SK-N-SH treated with all-trans-retinoic acid at 6 μM for 48 hours (cell line): ENCODE measurements at regions not wholly inside any gene's neighbourhood (a gene's known extent, or its start where the extent isn't known, plus 50 kb on each side); places are given as distances from the start of the nearest gene placed in this dataset.

ENCODE experiments used
- ATAC-seq: fragments of 200-7000 bp; cut with Tn5 transposase; 3 replicates; pipeline ENCODE4 v1.9.1; 2020; ENCODE audit warnings: mild to moderate bottlenecking, moderate library complexity
- ARNTL ChIP-seq: fragments of 450-650 bp; formaldehyde crosslinking; IDR thresholded peaks from 2 replicates; pipeline ENCODE4 v1.5.0; 2020; ENCODE audit warnings: low read depth, mild to moderate bottlenecking, moderate library complexity, borderline replicate concordance
- BACH2 ChIP-seq: fragments of 250-450 bp; sonication (Bioruptor Pico); IDR thresholded peaks from 2 replicates; pipeline ENCODE4 v1.9.0; 2021; ENCODE audit warnings: mild to moderate bottlenecking, borderline replicate concordance
- CSDC2 ChIP-seq: fragments of 250-450 bp; sonication (Bioruptor Pico); IDR thresholded peaks from 2 replicates; pipeline ENCODE4 v1.5.0; 2020; ENCODE audit warnings: mild to moderate bottlenecking, moderate library complexity
- ESRRG ChIP-seq: fragments of 250-450 bp; sonication (Bioruptor Pico); IDR thresholded peaks from 2 replicates; pipeline ENCODE4 v1.6.1; 2021; ENCODE audit warnings: mild to moderate bottlenecking
- GLIS3 ChIP-seq: fragments of 250-450 bp; sonication (Bioruptor Pico); IDR thresholded peaks from 2 replicates; pipeline ENCODE4 v1.5.0; 2020; ENCODE audit warnings: mild to moderate bottlenecking, moderate library complexity
- OSR1 ChIP-seq: fragments of 250-450 bp; sonication (Bioruptor Pico); IDR thresholded peaks from 2 replicates; pipeline ENCODE4 v1.8.0; 2022; ENCODE audit warnings: moderate library complexity, mild to moderate bottlenecking, inconsistent platforms
- PPARA ChIP-seq: fragments of 250-450 bp; sonication (Bioruptor Pico); IDR thresholded peaks from 2 replicates; pipeline ENCODE4 v1.5.0; 2020; ENCODE audit warnings: mild to moderate bottlenecking, borderline replicate concordance
- RARB ChIP-seq: fragments of 250-450 bp; sonication (Bioruptor Pico); IDR thresholded peaks from 2 replicates; pipeline ENCODE4 v1.8.0; 2021; ENCODE audit warnings: mild to moderate bottlenecking, moderate library complexity
- SNAI2 ChIP-seq: fragments of 250-450 bp; sonication (Bioruptor Pico); IDR thresholded peaks from 2 replicates; pipeline ENCODE4 v1.5.0; 2020; ENCODE audit warnings: mild to moderate bottlenecking, moderate library complexity
- TCF4 ChIP-seq: fragments of 250-450 bp; sonication (Bioruptor Pico); IDR thresholded peaks from 2 replicates; pipeline ENCODE4 v1.8.0; 2021; ENCODE audit warnings: mild to moderate bottlenecking, moderate library complexity, borderline replicate concordance
- ZC3H10 ChIP-seq: fragments of 250-450 bp; sonication (Bioruptor Pico); IDR thresholded peaks from 2 replicates; pipeline ENCODE4 v1.5.1; 2021; ENCODE audit warnings: mild to moderate bottlenecking, moderate library complexity
- ZFP3 ChIP-seq: fragments of 250-450 bp; sonication (Bioruptor Pico); IDR thresholded peaks from 2 replicates; pipeline ENCODE4 v1.5.0; 2020; ENCODE audit warnings: mild to moderate bottlenecking, moderate library complexity
- ZFP30 ChIP-seq: fragments of 450-650 bp; formaldehyde crosslinking; IDR thresholded peaks from 2 replicates; pipeline ENCODE4 v1.5.0; 2022; ENCODE audit warnings: mild to moderate bottlenecking, moderate library complexity
- ZNF565 ChIP-seq: fragments of 450-650 bp; formaldehyde crosslinking; conservative IDR thresholded peaks from 2 replicates; pipeline ENCODE4 v1.5.0; 2020; ENCODE audit warnings: low read depth, mild to moderate bottlenecking, moderate library complexity
- ZNF70 ChIP-seq: fragments of 450-650 bp; formaldehyde crosslinking; IDR thresholded peaks from 2 replicates; pipeline ENCODE4 v1.5.0; 2020; ENCODE audit warnings: mild to moderate bottlenecking, moderate library complexity
- TF ChIP-seq, protein P1 (sequence below): fragments of 250-450 bp; sonication (Bioruptor Pico); IDR thresholded peaks from 2 replicates; pipeline ENCODE4 v1.5.0; 2020; ENCODE audit warnings: mild to moderate bottlenecking, moderate library complexity
- TF ChIP-seq, protein P2 (sequence below): fragments of 250-450 bp; sonication (Bioruptor Pico); IDR thresholded peaks from 2 replicates; pipeline ENCODE4 v1.8.0; 2020; ENCODE audit warnings: mild to moderate bottlenecking, moderate library complexity, borderline replicate concordance
- TF ChIP-seq, protein P3 (sequence below): fragments of 250-450 bp; sonication (Bioruptor Pico); IDR thresholded peaks from 2 replicates; pipeline ENCODE4 v1.5.1; 2020; ENCODE audit warnings: low read depth, mild to moderate bottlenecking, moderate library complexity
- TF ChIP-seq, protein P4 (sequence below): fragments of 250-450 bp; sonication (Bioruptor Pico); IDR thresholded peaks from 2 replicates; pipeline ENCODE4 v1.8.0; 2021; ENCODE audit warnings: low read depth, mild to moderate bottlenecking, moderate library complexity, borderline replicate concordance
- TF ChIP-seq, protein P5 (sequence below): fragments of 250-450 bp; sonication (Bioruptor Pico); IDR thresholded peaks from 2 replicates; pipeline ENCODE4 v1.5.1; 2021; ENCODE audit warnings: mild to moderate bottlenecking, moderate library complexity

DNA sequence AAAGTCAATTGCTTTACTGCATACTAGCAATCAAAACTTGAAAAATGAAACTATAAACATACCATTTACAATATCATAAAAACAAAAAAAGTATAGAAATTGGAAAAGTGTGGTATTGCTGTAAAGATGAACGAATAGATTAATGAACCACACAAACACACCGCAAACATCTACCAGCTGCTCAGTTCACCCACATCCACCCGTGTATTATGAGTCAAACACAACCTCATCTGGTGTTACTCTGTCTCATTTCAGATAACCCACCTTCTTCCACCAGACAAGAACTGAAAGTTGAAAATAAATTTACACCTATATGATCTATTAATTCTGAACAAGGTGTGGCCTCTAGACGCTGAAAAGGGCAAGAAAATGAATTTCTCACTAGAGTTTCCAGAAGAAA, 53.3 kb downstream of the BLID start:
- TF ChIP-seq CSDC2 (CRISPR knock-in tag) = no peak
- TF ChIP-seq, protein P1, sequence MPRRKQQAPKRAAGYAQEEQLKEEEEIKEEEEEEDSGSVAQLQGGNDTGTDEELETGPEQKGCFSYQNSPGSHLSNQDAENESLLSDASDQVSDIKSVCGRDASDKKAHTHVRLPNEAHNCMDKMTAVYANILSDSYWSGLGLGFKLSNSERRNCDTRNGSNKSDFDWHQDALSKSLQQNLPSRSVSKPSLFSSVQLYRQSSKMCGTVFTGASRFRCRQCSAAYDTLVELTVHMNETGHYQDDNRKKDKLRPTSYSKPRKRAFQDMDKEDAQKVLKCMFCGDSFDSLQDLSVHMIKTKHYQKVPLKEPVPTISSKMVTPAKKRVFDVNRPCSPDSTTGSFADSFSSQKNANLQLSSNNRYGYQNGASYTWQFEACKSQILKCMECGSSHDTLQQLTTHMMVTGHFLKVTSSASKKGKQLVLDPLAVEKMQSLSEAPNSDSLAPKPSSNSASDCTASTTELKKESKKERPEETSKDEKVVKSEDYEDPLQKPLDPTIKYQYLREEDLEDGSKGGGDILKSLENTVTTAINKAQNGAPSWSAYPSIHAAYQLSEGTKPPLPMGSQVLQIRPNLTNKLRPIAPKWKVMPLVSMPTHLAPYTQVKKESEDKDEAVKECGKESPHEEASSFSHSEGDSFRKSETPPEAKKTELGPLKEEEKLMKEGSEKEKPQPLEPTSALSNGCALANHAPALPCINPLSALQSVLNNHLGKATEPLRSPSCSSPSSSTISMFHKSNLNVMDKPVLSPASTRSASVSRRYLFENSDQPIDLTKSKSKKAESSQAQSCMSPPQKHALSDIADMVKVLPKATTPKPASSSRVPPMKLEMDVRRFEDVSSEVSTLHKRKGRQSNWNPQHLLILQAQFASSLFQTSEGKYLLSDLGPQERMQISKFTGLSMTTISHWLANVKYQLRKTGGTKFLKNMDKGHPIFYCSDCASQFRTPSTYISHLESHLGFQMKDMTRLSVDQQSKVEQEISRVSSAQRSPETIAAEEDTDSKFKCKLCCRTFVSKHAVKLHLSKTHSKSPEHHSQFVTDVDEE (CRISPR knock-in tag) = no peak
- TF ChIP-seq PPARA (CRISPR knock-in tag) = no peak
- TF ChIP-seq SNAI2 (CRISPR knock-in tag) = no peak
- no peak for TF ChIP-seq RARB (CRISPR knock-in tag)
- no peak for TF ChIP-seq ZNF565 (CRISPR knock-in tag)
- no peak for TF ChIP-seq ARNTL (CRISPR knock-in tag)
- no peak for TF ChIP-seq ZFP3 (CRISPR knock-in tag)
- no peak for TF ChIP-seq ZNF70 (CRISPR knock-in tag)
- no peak for TF ChIP-seq BACH2 (CRISPR knock-in tag)
- ATAC-seq = no peak

DNA sequence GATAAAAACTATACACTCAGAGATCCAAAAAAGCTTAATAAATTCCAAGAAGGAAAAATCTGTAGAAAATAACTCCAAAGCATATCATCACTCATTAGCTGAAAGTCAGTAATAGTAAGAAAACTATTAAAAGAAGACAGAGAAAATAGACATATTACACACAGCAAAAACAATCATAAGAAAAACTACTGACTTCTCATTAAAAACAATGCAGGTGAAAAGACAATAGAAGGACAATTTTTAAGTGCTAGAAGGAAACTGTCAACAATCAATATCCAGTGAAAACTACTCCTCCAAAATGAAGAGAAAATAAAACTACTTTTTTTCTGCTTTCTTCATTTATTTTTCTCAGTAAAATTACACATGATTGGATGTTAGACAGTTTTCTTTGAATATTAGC, 56.5 kb downstream of the BLID start:
- ATAC-seq = no peak
- no peak for TF ChIP-seq SNAI2 (CRISPR knock-in tag)
- TF ChIP-seq PPARA (CRISPR knock-in tag) = no peak
- TF ChIP-seq, protein P2, sequence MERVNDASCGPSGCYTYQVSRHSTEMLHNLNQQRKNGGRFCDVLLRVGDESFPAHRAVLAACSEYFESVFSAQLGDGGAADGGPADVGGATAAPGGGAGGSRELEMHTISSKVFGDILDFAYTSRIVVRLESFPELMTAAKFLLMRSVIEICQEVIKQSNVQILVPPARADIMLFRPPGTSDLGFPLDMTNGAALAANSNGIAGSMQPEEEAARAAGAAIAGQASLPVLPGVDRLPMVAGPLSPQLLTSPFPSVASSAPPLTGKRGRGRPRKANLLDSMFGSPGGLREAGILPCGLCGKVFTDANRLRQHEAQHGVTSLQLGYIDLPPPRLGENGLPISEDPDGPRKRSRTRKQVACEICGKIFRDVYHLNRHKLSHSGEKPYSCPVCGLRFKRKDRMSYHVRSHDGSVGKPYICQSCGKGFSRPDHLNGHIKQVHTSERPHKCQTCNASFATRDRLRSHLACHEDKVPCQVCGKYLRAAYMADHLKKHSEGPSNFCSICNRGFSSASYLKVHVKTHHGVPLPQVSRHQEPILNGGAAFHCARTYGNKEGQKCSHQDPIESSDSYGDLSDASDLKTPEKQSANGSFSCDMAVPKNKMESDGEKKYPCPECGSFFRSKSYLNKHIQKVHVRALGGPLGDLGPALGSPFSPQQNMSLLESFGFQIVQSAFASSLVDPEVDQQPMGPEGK (CRISPR knock-in tag) = no peak
- TF ChIP-seq, protein P3, sequence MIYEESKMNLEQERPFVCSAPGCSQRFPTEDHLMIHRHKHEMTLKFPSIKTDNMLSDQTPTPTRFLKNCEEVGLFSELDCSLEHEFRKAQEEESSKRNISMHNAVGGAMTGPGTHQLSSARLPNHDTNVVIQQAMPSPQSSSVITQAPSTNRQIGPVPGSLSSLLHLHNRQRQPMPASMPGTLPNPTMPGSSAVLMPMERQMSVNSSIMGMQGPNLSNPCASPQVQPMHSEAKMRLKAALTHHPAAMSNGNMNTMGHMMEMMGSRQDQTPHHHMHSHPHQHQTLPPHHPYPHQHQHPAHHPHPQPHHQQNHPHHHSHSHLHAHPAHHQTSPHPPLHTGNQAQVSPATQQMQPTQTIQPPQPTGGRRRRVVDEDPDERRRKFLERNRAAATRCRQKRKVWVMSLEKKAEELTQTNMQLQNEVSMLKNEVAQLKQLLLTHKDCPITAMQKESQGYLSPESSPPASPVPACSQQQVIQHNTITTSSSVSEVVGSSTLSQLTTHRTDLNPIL (CRISPR knock-in tag) = no peak
- TF ChIP-seq CSDC2 (CRISPR knock-in tag) = no peak
- no peak for TF ChIP-seq TCF4 (CRISPR knock-in tag)
- TF ChIP-seq ZC3H10 (CRISPR knock-in tag) = no peak
- no peak for TF ChIP-seq GLIS3 (CRISPR knock-in tag)
- TF ChIP-seq, protein P4, sequence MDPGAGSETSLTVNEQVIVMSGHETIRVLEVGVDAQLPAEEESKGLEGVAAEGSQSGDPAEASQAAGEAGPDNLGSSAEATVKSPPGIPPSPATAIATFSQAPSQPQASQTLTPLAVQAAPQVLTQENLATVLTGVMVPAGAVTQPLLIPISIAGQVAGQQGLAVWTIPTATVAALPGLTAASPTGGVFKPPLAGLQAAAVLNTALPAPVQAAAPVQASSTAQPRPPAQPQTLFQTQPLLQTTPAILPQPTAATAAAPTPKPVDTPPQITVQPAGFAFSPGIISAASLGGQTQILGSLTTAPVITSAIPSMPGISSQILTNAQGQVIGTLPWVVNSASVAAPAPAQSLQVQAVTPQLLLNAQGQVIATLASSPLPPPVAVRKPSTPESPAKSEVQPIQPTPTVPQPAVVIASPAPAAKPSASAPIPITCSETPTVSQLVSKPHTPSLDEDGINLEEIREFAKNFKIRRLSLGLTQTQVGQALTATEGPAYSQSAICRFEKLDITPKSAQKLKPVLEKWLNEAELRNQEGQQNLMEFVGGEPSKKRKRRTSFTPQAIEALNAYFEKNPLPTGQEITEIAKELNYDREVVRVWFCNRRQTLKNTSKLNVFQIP (CRISPR knock-in tag) = no peak
- TF ChIP-seq, protein P1 (CRISPR knock-in tag) = no peak
- no peak for TF ChIP-seq BACH2 (CRISPR knock-in tag)
- no peak for TF ChIP-seq ARNTL (CRISPR knock-in tag)
- no peak for TF ChIP-seq ZFP30
- TF ChIP-seq, protein P5, sequence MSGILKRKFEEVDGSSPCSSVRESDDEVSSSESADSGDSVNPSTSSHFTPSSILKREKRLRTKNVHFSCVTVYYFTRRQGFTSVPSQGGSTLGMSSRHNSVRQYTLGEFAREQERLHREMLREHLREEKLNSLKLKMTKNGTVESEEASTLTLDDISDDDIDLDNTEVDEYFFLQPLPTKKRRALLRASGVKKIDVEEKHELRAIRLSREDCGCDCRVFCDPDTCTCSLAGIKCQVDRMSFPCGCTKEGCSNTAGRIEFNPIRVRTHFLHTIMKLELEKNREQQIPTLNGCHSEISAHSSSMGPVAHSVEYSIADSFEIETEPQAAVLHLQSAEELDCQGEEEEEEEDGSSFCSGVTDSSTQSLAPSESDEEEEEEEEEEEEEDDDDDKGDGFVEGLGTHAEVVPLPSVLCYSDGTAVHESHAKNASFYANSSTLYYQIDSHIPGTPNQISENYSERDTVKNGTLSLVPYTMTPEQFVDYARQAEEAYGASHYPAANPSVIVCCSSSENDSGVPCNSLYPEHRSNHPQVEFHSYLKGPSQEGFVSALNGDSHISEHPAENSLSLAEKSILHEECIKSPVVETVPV (CRISPR knock-in tag) = no peak
- no peak for TF ChIP-seq OSR1
- no peak for TF ChIP-seq ZFP3 (CRISPR knock-in tag)
- TF ChIP-seq ESRRG (CRISPR knock-in tag) = no peak
